ENCODE measurements at regions not wholly inside any gene's neighbourhood (a gene's known extent, or its start where the extent isn't known, plus 50 kb on each side); places are given as distances from the start of the nearest gene placed in this dataset.

DNA sequence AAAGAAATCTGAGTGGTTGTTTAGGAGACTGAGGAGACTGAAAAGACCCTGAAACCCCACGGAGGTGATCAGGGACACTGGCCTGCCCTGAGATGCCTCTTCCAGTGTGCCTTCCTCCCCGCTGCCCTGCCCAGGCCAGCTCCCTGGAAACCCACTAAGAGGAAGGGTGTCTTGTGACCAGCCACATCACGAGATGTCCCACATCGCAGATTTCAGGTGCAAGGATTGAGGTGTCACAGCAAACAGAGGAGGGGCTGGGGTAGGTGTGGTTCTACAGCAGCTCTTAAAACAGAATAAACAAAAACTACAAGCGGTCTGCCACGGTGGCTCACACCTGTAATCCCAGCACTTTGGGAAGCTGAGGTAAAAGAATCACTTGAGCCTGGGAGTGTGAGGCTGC, 184.3 kb upstream of the C14orf180 start:
- TF ChIP-seq POLR2A (IDR thresholded peaks at IDR 0.05; ENCODE audit: low read length) = no peak
- no peak for TF ChIP-seq GATA1 (IDR thresholded peaks at IDR 0.05; ENCODE audit: low read depth, low read length)

Measured in erythroblast (primary cell).